WTC11 (cell line): ENCODE measurements at regions not wholly inside any gene's neighbourhood (a gene's known extent, or its start where the extent isn't known, plus 50 kb on each side); places are given as distances from the start of the nearest gene placed in this dataset.

ENCODE experiments used
- CTCF ChIP-seq: fragments of 200-600 bp; IDR thresholded peaks from 2 replicates; pipeline ENCODE4 v1.8.0; 2022; ENCODE audit warnings: antibody characterized with exemption
- MAX ChIP-seq: sonication (generic); formaldehyde crosslinking; IDR thresholded peaks from 2 replicates; pipeline ENCODE4 v1.8.0; 2022; ENCODE audit warnings: mild to moderate bottlenecking, missing genetic modification reagents
- TEAD1 ChIP-seq: sonication (generic); formaldehyde crosslinking; IDR thresholded peaks from 2 replicates; pipeline ENCODE4 v1.8.0; 2022; ENCODE audit warnings: mild to moderate bottlenecking, missing genetic modification reagents

- TF ChIP-seq CTCF (no peak), MAX (CRISPR knock-in tag) (no peak), TEAD1 (no peak)
These were observed 82.2 kb upstream of the TOP1 start for GRCh38 chr20:40946451-40946850.
